Cardiac muscle cell (in vitro differentiated cells and primary cell): ENCODE measurements at regions not wholly inside any gene's neighbourhood (a gene's known extent, or its start where the extent isn't known, plus 50 kb on each side); places are given as distances from the start of the nearest gene placed in this dataset.

ENCODE experiments used
- DNase-seq, 2 donors: peaks; one replicate each; pipeline versions ENCODE4 v3.0.0 to v3.0.0-alpha.2; 2010 to 2017; ENCODE audit warnings: low read depth in 1 of 2, low spot score in 1 of 2
- H3K27ac ChIP-seq: fragments of 200-600 bp; sonication (generic); 2 replicates; pipeline ENCODE4 v1.5.1; 2016
- H3K27me3 ChIP-seq: fragments of 200-600 bp; sonication (generic); 2 replicates; pipeline ENCODE4 v1.6.0; 2016; ENCODE audit warnings: control low read depth
- H3K36me3 ChIP-seq: fragments of 200-600 bp; sonication (generic); 2 replicates; pipeline ENCODE4 v1.5.1; 2016; ENCODE audit warnings: control low read depth
- H3K4me1 ChIP-seq: fragments of 200-600 bp; sonication (generic); 2 replicates; pipeline ENCODE4 v1.8.1; 2017; ENCODE audit warnings: low read depth, mild to moderate bottlenecking, mixed run types
- H3K4me3 ChIP-seq: fragments of 200-600 bp; sonication (generic); 2 replicates; pipeline ENCODE4 v1.5.1; 2016; ENCODE audit warnings: mild to moderate bottlenecking
- H3K9me3 ChIP-seq: fragments of 200-600 bp; sonication (generic); 2 replicates; pipeline ENCODE4 v1.5.1; 2017; ENCODE audit warnings: low read depth, mild to moderate bottlenecking, control low read depth
- TF ChIP-seq, protein P1 (sequence below): IDR thresholded peaks from 2 replicates; pipeline ENCODE4 v1.5.1; 2012; ENCODE audit warnings: low read depth, mild to moderate bottlenecking, low read length

GRCh38 chr16:54568906-54569807 is 282.6 kb upstream of the IRX3 start:
- Histone ChIP-seq H3K4me1 (no peaks in the 10 kb centered on the region), H3K27me3 (no peaks in the 10 kb centered on the region), H3K27ac (no peak overlapping the region), H3K9me3 (no peaks in the 10 kb centered on the region), H3K4me3 (no peak overlapping the region), H3K36me3 (no peaks in the 10 kb centered on the region)
- TF ChIP-seq, protein P1, sequence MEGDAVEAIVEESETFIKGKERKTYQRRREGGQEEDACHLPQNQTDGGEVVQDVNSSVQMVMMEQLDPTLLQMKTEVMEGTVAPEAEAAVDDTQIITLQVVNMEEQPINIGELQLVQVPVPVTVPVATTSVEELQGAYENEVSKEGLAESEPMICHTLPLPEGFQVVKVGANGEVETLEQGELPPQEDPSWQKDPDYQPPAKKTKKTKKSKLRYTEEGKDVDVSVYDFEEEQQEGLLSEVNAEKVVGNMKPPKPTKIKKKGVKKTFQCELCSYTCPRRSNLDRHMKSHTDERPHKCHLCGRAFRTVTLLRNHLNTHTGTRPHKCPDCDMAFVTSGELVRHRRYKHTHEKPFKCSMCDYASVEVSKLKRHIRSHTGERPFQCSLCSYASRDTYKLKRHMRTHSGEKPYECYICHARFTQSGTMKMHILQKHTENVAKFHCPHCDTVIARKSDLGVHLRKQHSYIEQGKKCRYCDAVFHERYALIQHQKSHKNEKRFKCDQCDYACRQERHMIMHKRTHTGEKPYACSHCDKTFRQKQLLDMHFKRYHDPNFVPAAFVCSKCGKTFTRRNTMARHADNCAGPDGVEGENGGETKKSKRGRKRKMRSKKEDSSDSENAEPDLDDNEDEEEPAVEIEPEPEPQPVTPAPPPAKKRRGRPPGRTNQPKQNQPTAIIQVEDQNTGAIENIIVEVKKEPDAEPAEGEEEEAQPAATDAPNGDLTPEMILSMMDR, result no peak
- DNase-seq, result no peak

DNA sequence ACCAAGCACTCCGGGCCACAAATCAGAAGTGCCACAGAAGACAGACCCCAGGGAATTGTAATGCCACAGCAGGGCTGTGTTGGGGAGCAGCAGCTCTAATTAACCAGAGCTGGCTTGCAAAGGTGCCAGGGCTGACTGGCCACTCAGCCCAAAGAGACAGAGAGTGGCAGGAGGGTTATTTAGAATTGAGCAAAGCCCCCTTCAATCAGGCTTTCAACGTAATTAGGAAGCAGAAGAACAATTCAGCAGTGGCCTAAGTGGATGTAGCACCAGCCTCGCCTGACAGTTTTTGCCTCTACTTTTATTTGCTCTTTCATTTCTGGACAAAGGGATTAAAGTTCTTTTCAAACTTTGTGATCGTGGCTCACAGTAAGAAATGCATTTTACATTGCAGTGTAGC is 278.3 kb upstream of the IRX3 start:
- no peak overlapping the region for H3K4me3 ChIP-seq
- DNase-seq, result no peak
- H3K27ac ChIP-seq, result no peak overlapping the region
- no peaks in the 10 kb centered on the region for H3K27me3 ChIP-seq
- H3K9me3 ChIP-seq, result no peaks in the 10 kb centered on the region
- H3K4me1 ChIP-seq, result no peaks in the 10 kb centered on the region
- H3K36me3 ChIP-seq, result no peaks in the 10 kb centered on the region
- TF ChIP-seq, protein P1, result no peak

GRCh38 chr16:54554581-54554980 is 268.0 kb upstream of the IRX3 start:
- Histone ChIP-seq H3K4me1 (no peaks in the 10 kb centered on the region), H3K27me3 (no peaks in the 10 kb centered on the region)
- no peak for DNase-seq

DNA sequence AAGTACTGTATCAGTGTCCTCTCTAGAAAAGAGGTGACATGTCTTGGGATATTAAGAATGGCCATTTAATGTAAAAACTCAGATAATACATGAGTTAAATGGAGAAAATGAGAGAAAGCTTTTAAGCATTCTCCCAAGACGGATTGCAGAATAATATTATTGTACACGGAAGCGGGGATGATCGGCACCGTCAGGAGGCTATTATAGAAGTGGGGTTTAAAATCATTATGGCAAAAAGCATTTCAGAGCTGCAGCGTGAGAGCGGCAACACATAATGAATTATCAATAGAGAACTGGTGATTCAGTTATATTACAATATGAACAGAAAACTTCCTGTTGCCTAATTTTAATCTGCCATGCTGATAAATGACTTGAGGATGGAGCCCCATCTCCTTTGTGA is 261.7 kb upstream of the IRX3 start:
- Histone ChIP-seq H3K27ac (no peak overlapping the region), H3K4me3 (no peak overlapping the region), H3K4me1 (peaks cover 24% of the 10 kb centered on the region), H3K27me3 (no peaks in the 10 kb centered on the region), H3K9me3 (no peaks in the 10 kb centered on the region), H3K36me3 (no peaks in the 10 kb centered on the region)
- DNase-seq, result no peak
- TF ChIP-seq, protein P1, result no peak

More at GRCh38 chr16:54554581-54554980, 268.0 kb upstream of the IRX3 start:
- Histone ChIP-seq H3K4me3 (no peak overlapping the region), H3K36me3 (no peaks in the 10 kb centered on the region), H3K27ac (no peak overlapping the region), H3K9me3 (no peaks in the 10 kb centered on the region)
- TF ChIP-seq, protein P1, result no peak

- no peak overlapping the region for H3K4me3 ChIP-seq
- TF ChIP-seq, protein P1, result no peak
- H3K9me3 ChIP-seq, result no peaks in the 10 kb centered on the region
- H3K36me3 ChIP-seq, result no peaks in the 10 kb centered on the region
- H3K27me3 ChIP-seq, result no peaks in the 10 kb centered on the region
- peaks cover 24% of the 10 kb centered on the region for H3K4me1 ChIP-seq
- DNase-seq, result no peak
- H3K27ac ChIP-seq, result no peak overlapping the region
Measured at GRCh38 chr16:54547052-54547451, 260.5 kb upstream of the IRX3 start.
